ENCODE measurements at regions not wholly inside any gene's neighbourhood (a gene's known extent, or its start where the extent isn't known, plus 50 kb on each side); places are given as distances from the start of the nearest gene placed in this dataset.
"Not testable (repeated sequence)": the region's sequence is repeated elsewhere in the genome, so short reads cannot be mapped to it uniquely, and the experiment has no call there.

DNA sequence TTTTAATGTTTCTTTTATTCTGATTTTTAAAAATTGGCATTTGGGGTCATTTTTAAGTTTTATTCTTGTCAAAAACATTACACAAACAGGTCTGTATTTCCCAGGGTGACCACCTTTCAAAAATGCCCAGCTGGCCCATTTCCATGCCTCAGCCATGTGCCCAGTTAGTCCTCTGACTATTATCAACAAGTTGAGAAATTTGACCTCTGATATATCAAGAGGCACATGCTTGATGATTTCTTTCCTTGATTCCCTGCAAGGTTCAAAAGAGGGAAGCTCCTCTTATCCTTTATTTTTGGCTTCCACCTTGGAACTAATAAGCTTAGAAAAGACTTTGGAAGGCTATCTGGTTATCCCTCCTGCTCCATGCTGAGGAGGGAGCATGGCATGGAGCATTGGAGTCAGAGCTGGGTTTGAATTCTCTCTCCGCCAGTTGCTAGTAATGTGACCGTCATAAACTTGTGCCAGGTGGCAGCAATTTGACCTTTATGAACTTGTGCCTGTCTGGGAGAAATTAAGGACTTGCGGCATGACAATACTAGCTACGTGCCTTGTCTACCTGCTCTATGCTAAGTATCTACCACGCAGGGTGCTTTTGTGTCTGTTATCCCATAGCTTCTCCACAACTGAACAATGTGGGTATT is 122.4 kb upstream of the SLC4A4 start:
- no peak for ATAC-seq
- TF ChIP-seq, protein P1, sequence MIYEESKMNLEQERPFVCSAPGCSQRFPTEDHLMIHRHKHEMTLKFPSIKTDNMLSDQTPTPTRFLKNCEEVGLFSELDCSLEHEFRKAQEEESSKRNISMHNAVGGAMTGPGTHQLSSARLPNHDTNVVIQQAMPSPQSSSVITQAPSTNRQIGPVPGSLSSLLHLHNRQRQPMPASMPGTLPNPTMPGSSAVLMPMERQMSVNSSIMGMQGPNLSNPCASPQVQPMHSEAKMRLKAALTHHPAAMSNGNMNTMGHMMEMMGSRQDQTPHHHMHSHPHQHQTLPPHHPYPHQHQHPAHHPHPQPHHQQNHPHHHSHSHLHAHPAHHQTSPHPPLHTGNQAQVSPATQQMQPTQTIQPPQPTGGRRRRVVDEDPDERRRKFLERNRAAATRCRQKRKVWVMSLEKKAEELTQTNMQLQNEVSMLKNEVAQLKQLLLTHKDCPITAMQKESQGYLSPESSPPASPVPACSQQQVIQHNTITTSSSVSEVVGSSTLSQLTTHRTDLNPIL (CRISPR knock-in tag; IDR thresholded peaks at IDR 0.05; ENCODE audit: low read depth), result no peak
- TF ChIP-seq CSDC2 (CRISPR knock-in tag; IDR thresholded peaks at IDR 0.05) (no peak), GLIS3 (CRISPR knock-in tag; IDR thresholded peaks at IDR 0.05) (no peak), ESRRG (CRISPR knock-in tag; IDR thresholded peaks at IDR 0.05) (no peak), SNAI2 (CRISPR knock-in tag; IDR thresholded peaks at IDR 0.05) (no peak), ZNF565 (CRISPR knock-in tag; conservative IDR thresholded peaks at IDR 0.05; ENCODE audit: low read depth) (no peak), ARNTL (CRISPR knock-in tag; IDR thresholded peaks at IDR 0.05; ENCODE audit: borderline replicate concordance, low read depth) (no peak)
- TF ChIP-seq, protein P2, sequence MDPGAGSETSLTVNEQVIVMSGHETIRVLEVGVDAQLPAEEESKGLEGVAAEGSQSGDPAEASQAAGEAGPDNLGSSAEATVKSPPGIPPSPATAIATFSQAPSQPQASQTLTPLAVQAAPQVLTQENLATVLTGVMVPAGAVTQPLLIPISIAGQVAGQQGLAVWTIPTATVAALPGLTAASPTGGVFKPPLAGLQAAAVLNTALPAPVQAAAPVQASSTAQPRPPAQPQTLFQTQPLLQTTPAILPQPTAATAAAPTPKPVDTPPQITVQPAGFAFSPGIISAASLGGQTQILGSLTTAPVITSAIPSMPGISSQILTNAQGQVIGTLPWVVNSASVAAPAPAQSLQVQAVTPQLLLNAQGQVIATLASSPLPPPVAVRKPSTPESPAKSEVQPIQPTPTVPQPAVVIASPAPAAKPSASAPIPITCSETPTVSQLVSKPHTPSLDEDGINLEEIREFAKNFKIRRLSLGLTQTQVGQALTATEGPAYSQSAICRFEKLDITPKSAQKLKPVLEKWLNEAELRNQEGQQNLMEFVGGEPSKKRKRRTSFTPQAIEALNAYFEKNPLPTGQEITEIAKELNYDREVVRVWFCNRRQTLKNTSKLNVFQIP (CRISPR knock-in tag; IDR thresholded peaks at IDR 0.05; ENCODE audit: borderline replicate concordance, low read depth), result no peak

DNA sequence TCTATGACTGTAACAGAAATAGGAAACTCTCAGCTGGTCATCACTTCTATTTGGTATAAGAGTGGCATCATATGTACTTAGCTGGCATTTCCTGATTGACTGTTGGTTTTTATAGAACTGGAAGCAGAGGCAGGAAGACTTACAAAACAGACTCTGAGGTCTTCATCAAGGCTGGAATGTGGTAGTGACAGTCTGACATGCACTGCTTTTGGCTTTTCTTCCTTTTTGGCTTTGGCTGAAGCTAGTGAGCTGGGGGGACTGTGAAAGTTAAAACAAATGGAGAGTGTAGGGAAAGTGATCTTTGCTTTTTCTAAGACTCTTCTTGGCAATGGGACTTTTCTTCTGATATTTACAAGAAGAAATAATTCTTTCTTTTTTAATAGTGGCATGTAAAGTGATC is 121.1 kb upstream of the SLC4A4 start:
- no peak for TF ChIP-seq TOX (CRISPR knock-in tag; IDR thresholded peaks at IDR 0.05; ENCODE audit: borderline replicate concordance)
- TF ChIP-seq BACH2 (CRISPR knock-in tag; IDR thresholded peaks at IDR 0.05; ENCODE audit: borderline replicate concordance), result no peak
- TF ChIP-seq PPARA (CRISPR knock-in tag; IDR thresholded peaks at IDR 0.05; ENCODE audit: borderline replicate concordance), result no peak
- ATAC-seq, result no peak

DNA sequence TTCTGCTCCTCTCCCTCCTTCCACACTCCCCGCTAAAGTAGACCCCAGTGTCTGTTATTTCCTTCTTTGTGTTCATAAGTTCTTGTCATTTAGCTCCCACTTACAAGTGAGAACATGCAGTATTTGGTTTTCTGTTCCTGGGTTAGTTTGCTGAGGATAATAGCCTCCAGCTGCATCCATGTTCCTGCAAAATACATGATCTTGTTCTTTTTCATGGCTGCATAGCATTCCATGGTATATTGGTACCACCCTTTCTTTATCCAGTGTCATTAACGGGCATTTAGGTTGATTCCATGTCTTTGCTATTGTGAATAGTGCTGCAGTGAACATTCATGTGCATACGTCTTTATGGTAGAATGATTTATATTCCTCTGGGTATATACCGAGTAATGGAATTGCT is 118.0 kb upstream of the SLC4A4 start:
- not testable (repeated sequence) for ATAC-seq

DNA sequence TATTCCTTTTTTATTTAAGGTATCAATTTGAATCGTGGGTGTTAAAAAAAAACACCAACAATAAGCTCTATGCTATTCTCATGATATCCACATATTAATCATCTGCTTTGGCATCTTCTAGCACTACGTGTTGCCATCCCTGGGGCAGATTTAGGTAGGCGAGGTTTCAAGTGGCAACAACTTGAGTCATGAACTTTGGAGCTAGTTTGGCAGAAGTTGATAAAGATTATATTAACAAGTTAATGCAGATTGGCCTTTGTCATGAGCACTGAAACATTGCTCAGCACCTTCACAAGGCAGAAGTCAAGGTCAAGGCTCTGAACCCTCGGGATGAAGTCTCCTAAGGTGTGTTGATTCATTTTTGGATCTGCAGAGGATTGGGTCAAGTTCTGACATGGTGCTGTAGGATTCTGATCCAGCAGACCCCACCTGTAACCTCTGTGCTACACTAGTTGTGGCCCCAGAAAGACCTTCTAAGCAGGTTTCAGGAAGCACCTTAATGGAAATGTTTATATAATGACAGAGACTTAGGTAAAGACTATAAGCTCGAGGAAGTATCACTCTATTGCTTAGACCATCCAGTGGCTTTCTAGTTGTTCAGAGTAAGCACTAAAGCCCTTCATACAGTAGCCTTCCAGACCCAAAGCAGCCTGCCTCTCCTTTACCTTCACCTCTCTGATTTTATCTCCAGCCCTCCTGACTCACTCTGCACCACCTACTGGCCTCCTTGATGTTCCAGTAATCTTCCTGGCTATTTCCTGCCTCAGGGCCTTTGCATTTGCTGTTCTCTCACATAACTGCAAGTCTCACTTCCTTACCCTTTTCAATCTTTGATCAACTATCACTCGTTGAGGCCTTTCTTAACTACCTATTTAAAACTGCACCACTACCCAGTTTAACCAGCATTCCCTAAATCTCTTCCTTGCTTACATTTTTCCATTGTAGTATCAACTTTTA is 117.0 kb upstream of the SLC4A4 start:
- no peak for ATAC-seq
- TF ChIP-seq ESRRG (CRISPR knock-in tag; IDR thresholded peaks at IDR 0.05) (no peak), ISL1 (CRISPR knock-in tag; IDR thresholded peaks at IDR 0.05) (no peak), ZNF8 (CRISPR knock-in tag; IDR thresholded peaks at IDR 0.05) (no peak)
- TF ChIP-seq, protein P1 (CRISPR knock-in tag; IDR thresholded peaks at IDR 0.05; ENCODE audit: low read depth), result no peak
- TF ChIP-seq, protein P2 (CRISPR knock-in tag; IDR thresholded peaks at IDR 0.05; ENCODE audit: borderline replicate concordance, low read depth), result no peak

DNA sequence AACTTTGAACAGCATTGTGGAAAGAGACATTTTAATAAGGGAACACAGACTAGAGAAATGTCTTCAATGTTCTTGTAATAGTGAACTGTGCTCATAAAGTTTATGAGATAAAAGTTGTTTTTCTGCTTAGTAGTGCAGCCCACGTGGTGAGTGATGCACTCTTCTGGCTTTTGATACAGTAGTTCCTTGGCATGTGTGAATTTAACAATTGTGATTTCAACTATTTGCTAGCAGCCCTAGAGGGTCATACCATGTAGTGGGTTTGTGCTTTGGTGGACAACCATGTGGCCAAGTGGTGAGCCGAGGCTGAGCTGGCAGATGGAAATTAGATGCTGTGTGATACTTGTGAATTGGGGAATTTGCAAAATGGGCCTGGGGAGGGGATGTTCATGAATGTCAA is 116.2 kb upstream of the SLC4A4 start:
- TF ChIP-seq, protein P3, sequence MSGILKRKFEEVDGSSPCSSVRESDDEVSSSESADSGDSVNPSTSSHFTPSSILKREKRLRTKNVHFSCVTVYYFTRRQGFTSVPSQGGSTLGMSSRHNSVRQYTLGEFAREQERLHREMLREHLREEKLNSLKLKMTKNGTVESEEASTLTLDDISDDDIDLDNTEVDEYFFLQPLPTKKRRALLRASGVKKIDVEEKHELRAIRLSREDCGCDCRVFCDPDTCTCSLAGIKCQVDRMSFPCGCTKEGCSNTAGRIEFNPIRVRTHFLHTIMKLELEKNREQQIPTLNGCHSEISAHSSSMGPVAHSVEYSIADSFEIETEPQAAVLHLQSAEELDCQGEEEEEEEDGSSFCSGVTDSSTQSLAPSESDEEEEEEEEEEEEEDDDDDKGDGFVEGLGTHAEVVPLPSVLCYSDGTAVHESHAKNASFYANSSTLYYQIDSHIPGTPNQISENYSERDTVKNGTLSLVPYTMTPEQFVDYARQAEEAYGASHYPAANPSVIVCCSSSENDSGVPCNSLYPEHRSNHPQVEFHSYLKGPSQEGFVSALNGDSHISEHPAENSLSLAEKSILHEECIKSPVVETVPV (CRISPR knock-in tag; IDR thresholded peaks at IDR 0.05), result no peak
- no peak for TF ChIP-seq OSR1 (CRISPR knock-in tag; IDR thresholded peaks at IDR 0.05)
- no peak for TF ChIP-seq ZFP3 (CRISPR knock-in tag; IDR thresholded peaks at IDR 0.05)
- TF ChIP-seq ZNF8 (CRISPR knock-in tag; IDR thresholded peaks at IDR 0.05), result no peak
- TF ChIP-seq ESRRG (CRISPR knock-in tag; IDR thresholded peaks at IDR 0.05), result no peak
- no peak for ATAC-seq

All from SK-N-SH treated with all-trans-retinoic acid at 6 μM for 48 hours (cell line).